ENCODE measurements at regions not wholly inside any gene's neighbourhood (a gene's known extent, or its start where the extent isn't known, plus 50 kb on each side); places are given as distances from the start of the nearest gene placed in this dataset.

DNA sequence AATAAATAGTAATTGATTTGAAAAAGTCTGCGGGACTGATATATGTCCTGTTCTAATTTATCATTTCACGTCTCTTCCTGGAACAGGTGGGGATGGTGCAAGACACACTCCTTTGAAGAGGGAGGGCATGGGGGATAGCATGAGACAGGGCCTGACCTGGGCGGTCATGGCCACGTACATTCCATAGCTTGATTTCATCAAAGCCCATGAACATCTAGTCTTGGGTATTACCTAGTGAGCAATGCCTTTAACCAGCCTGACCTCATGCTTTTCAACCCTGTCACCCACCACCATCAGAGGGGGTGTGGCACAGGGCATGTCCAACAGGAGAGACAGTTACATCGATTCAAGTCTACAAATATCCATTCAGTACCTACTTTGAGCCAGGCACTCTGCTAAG, 52.3 kb upstream of the HOPX start:
- Histone ChIP-seq H3K27ac (ENCODE audit: insufficient read depth in 1 of 2, low read depth in 1 of 2, low read length in 2 of 2, poor library complexity in 1 of 2, severe bottlenecking in 2 of 2) (no peak overlapping the region), H3K4me3 (ENCODE audit: control insufficient read depth in 1 of 7, extremely low read depth in 1 of 7, insufficient read depth in 4 of 7, low read depth in 2 of 7, low read length in 6 of 7) (no peak overlapping the region), H3K4me1 (ENCODE audit: control extremely low read depth in 1 of 4, control insufficient read depth in 4 of 4, insufficient read depth in 4 of 4, low read length in 3 of 4) (peaks cover 0 to 17% (median 12%) of the 10 kb centered on the region in 4 experiments), H3K27me3 (replicated peaks in 2 of 5; ENCODE audit: control insufficient read depth in 4 of 5, insufficient read depth in 5 of 5, low read length in 4 of 5) (no peaks in the 10 kb centered on the region), H3K9me3 (ENCODE audit: control extremely low read depth in 1 of 5, control insufficient read depth in 4 of 5, insufficient read depth in 2 of 5, low read depth in 1 of 5, low read length in 4 of 5) (no peaks in the 10 kb centered on the region), H3K36me3 (ENCODE audit: control insufficient read depth in 4 of 4, insufficient read depth in 4 of 4, low read length in 3 of 4) (no peaks in the 10 kb centered on the region)
- WGBS (ENCODE audit: insufficient coverage): 100% methylated on average over 3 of the region's 5 CpGs
- CTCF ChIA-PET: no interaction called here
- POLR2A ChIA-PET: no interaction called here
- DNase-seq: no peak

DNA sequence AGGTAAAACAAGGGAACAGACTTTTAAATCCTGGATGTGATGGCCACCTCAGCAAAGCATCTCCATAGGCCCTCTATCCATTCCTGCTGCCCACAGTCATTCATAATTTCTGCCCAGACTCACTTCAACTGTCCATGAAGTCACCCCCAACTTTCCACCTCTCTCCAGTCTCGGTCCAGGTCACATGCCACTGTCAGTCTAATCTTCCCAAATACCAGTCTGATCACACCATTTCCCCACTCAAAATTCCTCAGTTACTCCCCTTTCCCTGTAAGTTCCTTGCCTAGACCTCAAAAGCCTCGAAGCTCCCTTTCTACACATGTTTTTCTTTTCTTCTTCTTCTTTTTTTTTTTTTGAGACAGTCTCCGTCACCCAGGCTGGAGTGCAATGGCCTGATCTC, 51.2 kb upstream of the HOPX start:
- POLR2A ChIA-PET: no interaction called here

GRCh38 chr4:56731857-56732256, 50.8 kb upstream of the HOPX start:
- ChIA-PET POLR2A (no interaction called here), CTCF (interaction anchor here (0.6 to 2.4 kb wide), 13 partner anchors 11 to 293 kb away, joined by 3 to 9 read pairs (median 3); no protein-coding TSS in a partner anchor)
- no peaks in the 10 kb centered on the region for H3K36me3 ChIP-seq (ENCODE audit: control insufficient read depth in 4 of 4, insufficient read depth in 4 of 4, low read length in 3 of 4)
- H3K27ac ChIP-seq (ENCODE audit: insufficient read depth in 1 of 2, low read depth in 1 of 2, low read length in 2 of 2, poor library complexity in 1 of 2, severe bottlenecking in 2 of 2): no peak overlapping the region
- H3K4me3 ChIP-seq (ENCODE audit: control insufficient read depth in 1 of 7, extremely low read depth in 1 of 7, insufficient read depth in 4 of 7, low read depth in 2 of 7, low read length in 6 of 7): peak overlapping the region in 1 of 7 experiments; percentile 14
- H3K27me3 ChIP-seq (replicated peaks in 2 of 5; ENCODE audit: control insufficient read depth in 4 of 5, insufficient read depth in 5 of 5, low read length in 4 of 5): no peaks in the 10 kb centered on the region
- 23% methylated on average over 5 of the region's 8 CpGs for WGBS (ENCODE audit: insufficient coverage)
- peaks cover 0 to 23% (median 12%) of the 10 kb centered on the region in 4 experiments for H3K4me1 ChIP-seq (ENCODE audit: control extremely low read depth in 1 of 4, control insufficient read depth in 4 of 4, insufficient read depth in 4 of 4, low read length in 3 of 4)
- no peaks in the 10 kb centered on the region for H3K9me3 ChIP-seq (ENCODE audit: control extremely low read depth in 1 of 5, control insufficient read depth in 4 of 5, insufficient read depth in 2 of 5, low read depth in 1 of 5, low read length in 4 of 5)
- DNase-seq: peak; percentile 63 to 92 (median 90)

More for the DNA sequence above, 51.2 kb upstream of the HOPX start:
- Histone ChIP-seq H3K4me3 (ENCODE audit: control insufficient read depth in 1 of 7, extremely low read depth in 1 of 7, insufficient read depth in 4 of 7, low read depth in 2 of 7, low read length in 6 of 7) (peak overlapping the region in 1 of 7 experiments; percentile 14), H3K4me1 (ENCODE audit: control extremely low read depth in 1 of 4, control insufficient read depth in 4 of 4, insufficient read depth in 4 of 4, low read length in 3 of 4) (peaks cover 0 to 23% (median 12%) of the 10 kb centered on the region in 4 experiments), H3K27ac (ENCODE audit: insufficient read depth in 1 of 2, low read depth in 1 of 2, low read length in 2 of 2, poor library complexity in 1 of 2, severe bottlenecking in 2 of 2) (no peak overlapping the region), H3K9me3 (ENCODE audit: control extremely low read depth in 1 of 5, control insufficient read depth in 4 of 5, insufficient read depth in 2 of 5, low read depth in 1 of 5, low read length in 4 of 5) (no peaks in the 10 kb centered on the region), H3K27me3 (replicated peaks in 2 of 5; ENCODE audit: control insufficient read depth in 4 of 5, insufficient read depth in 5 of 5, low read length in 4 of 5) (no peaks in the 10 kb centered on the region), H3K36me3 (ENCODE audit: control insufficient read depth in 4 of 4, insufficient read depth in 4 of 4, low read length in 3 of 4) (no peaks in the 10 kb centered on the region)
- WGBS (ENCODE audit: insufficient coverage): 67% methylated on average over 3 of the region's 3 CpGs
- CTCF ChIA-PET: interaction anchor here (0.6 to 2.4 kb wide), 8 partner anchors 11 to 199 kb away, joined by 3 to 9 read pairs (median 3); no protein-coding TSS in a partner anchor
- no peak for DNase-seq
